Activated CD8-positive, alpha-beta T cell treated with anti-CD3 and anti-CD28 coated beads, Interleukin-2, amount 10 ng/mL, durations not matched to agents 7 days and 5 days (primary cell): ENCODE measurements at regions not wholly inside any gene's neighbourhood (a gene's known extent, or its start where the extent isn't known, plus 50 kb on each side); places are given as distances from the start of the nearest gene placed in this dataset.
A peak's percentile ranks its signal among the peaks of the same experiment; 100 is the strongest.

Source experiments
- ATAC-seq: fragments of 150-1000 bp; cut with Tn5 transposase; one replicate; pipeline ENCODE4 v1.10.0; 2021; ENCODE audit warnings: moderate library complexity
- CTCF ChIA-PET: fragments of 350-600 bp; sonication (Branson Sonifier 250); formaldehyde crosslinking; loops from one replicate; lab custom pipeline; 2021; ENCODE audit warnings: antibody characterized with exemption; lab: Charles Lee
- POLR2A ChIA-PET: fragments of 350-600 bp; sonication (Branson Sonifier 250); formaldehyde crosslinking; loops from one replicate; lab custom pipeline; 2021; ENCODE audit warnings: antibody characterized with exemption; lab: Charles Lee
- DNase-seq: peaks from one replicate; pipeline ENCODE4 v3.0.0-alpha.2; 2020
- H3K27ac Mint-ChIP-seq: one replicate; pipeline ENCODE4 v1.8.0; 2021; ENCODE audit warnings: mild to moderate bottlenecking, mixed read lengths
- H3K27me3 Mint-ChIP-seq: one replicate; pipeline ENCODE4 v1.8.0; 2021; ENCODE audit warnings: low read depth, mixed read lengths
- H3K36me3 Mint-ChIP-seq: one replicate; pipeline ENCODE4 v1.8.0; 2021; ENCODE audit warnings: low read depth, mixed read lengths
- H3K4me1 Mint-ChIP-seq: one replicate; pipeline ENCODE4 v1.8.0; 2021; ENCODE audit warnings: low read depth, mixed read lengths
- H3K4me3 Mint-ChIP-seq: one replicate; pipeline ENCODE4 v1.8.0; 2021; ENCODE audit warnings: mild to moderate bottlenecking, mixed read lengths
- H3K9me3 Mint-ChIP-seq: one replicate; pipeline ENCODE4 v1.8.0; 2022; ENCODE audit warnings: mixed read lengths; ENCODE audit not compliant: insufficient read depth

DNA sequence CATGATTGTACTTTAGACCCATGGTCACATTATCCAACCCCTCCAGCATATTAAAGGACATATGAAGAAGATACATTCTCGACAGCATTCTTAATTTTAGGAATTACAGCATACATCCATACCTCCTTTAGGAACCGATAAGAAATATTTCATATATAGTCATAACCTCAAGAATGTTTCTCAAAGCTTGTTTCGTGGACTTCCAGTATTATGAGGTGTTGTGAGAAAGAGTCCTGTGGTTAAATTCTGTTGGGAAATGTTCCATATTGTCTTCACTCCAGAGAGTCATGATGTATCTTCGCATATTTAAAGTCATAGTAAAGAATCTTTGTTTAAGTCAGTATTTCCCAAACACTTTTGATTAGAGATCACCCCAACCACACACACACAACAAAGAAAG is 321.0 kb upstream of the SNX7 start:
- Mint-ChIP-seq H3K4me1 (no peaks in the 10 kb centered on the region), H3K36me3 (no peaks in the 10 kb centered on the region), H3K9me3 (no peaks in the 10 kb centered on the region), H3K27ac (no peak overlapping the region), H3K27me3 (peaks cover 6% of the 10 kb centered on the region), H3K4me3 (no peak overlapping the region)
- POLR2A ChIA-PET = no interaction called here
- CTCF ChIA-PET = interaction anchor here (0.6 kb wide), 1 partner anchor 265 kb away, joined by 3 read pairs; no protein-coding TSS in a partner anchor
- no peak for DNase-seq
- no peak for ATAC-seq

DNA sequence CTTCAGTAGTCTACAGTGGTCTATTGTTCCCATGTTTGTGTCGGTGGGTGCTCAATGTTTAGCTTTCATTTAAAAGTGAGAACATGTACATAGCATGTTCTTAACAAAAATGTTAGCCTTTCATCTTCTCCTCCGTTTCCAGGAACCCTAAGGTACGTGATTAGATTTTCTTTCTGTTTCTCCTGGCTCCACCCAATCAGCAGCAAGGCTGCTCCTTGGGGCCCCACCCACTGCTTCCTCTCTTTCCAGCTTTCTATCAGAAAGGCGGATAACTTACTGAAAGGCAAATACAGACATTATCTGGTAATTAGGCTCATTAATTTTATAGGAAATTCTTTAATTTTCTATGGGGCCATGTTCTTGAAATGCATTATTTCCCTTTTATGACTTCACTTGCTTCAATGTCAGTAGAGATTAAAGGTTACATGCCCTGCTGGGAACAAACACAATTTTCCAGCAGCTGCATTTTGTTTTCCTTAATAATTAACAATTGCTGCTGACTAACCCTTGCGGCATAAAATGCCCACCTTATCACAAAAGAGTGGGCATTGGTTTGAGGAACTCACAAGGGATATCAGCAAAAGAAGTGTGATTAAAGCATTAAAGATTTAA is 324.9 kb upstream of the SNX7 start:
- POLR2A ChIA-PET = no interaction called here
- no peaks in the 10 kb centered on the region for H3K36me3 Mint-ChIP-seq
- DNase-seq (no peak), ATAC-seq (no peak)
- no peak overlapping the region for H3K4me3 Mint-ChIP-seq
- H3K4me1 Mint-ChIP-seq = no peaks in the 10 kb centered on the region
- no peaks in the 10 kb centered on the region for H3K9me3 Mint-ChIP-seq
- CTCF ChIA-PET = no interaction called here
- H3K27me3 Mint-ChIP-seq = peaks cover 12% of the 10 kb centered on the region
- no peak overlapping the region for H3K27ac Mint-ChIP-seq

DNA sequence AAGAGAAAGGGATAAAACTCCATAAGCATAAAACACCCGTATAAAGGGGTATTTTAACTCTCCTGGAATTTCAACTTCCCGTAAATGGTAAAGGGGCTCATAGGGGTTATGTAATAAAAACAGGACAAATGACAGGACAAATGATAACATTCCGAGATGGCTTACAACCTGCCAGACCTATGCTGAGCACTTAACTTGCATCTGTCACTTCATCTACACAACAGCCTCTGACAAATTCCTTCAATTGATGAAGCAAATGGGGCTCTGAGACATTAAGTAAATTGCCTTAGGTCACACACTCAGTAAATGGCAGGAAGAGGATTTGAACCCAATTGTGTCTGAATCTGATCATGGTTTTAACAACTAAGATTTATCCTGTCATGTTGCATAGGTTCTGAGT is 327.6 kb upstream of the SNX7 start:
- no peak overlapping the region for H3K27ac Mint-ChIP-seq
- DNase-seq = no peak
- ChIA-PET CTCF (no interaction called here), POLR2A (no interaction called here)
- ATAC-seq = no peak
- no peaks in the 10 kb centered on the region for H3K36me3 Mint-ChIP-seq
- H3K4me3 Mint-ChIP-seq = no peak overlapping the region
- H3K27me3 Mint-ChIP-seq = peaks cover 15% of the 10 kb centered on the region
- no peaks in the 10 kb centered on the region for H3K9me3 Mint-ChIP-seq
- H3K4me1 Mint-ChIP-seq = no peaks in the 10 kb centered on the region

DNA sequence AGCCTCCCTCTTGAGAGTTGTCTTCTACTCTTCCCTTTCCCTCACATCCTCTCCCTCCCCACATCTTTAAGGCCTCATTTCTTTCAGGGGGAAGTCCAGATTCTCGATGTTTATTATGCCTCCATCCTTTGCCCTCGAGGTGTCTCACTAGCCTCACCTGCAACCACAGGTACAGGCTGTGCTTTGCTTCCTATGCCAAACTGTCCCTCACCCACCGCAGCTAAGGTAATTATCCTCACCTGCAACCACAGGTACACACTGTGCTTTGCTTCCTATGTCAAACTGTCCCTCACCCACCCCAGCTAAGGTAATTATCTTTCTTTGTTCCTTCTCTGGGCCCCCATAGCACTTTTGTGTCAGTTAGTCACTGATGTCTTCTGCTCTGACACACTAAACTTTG is 328.1 kb upstream of the SNX7 start:
- H3K4me1 Mint-ChIP-seq = no peaks in the 10 kb centered on the region
- peaks cover 18% of the 10 kb centered on the region for H3K27me3 Mint-ChIP-seq
- ChIA-PET POLR2A (no interaction called here), CTCF (no interaction called here)
- ATAC-seq (no peak), DNase-seq (no peak)
- no peak overlapping the region for H3K4me3 Mint-ChIP-seq
- H3K36me3 Mint-ChIP-seq = no peaks in the 10 kb centered on the region
- no peaks in the 10 kb centered on the region for H3K9me3 Mint-ChIP-seq
- no peak overlapping the region for H3K27ac Mint-ChIP-seq

DNA sequence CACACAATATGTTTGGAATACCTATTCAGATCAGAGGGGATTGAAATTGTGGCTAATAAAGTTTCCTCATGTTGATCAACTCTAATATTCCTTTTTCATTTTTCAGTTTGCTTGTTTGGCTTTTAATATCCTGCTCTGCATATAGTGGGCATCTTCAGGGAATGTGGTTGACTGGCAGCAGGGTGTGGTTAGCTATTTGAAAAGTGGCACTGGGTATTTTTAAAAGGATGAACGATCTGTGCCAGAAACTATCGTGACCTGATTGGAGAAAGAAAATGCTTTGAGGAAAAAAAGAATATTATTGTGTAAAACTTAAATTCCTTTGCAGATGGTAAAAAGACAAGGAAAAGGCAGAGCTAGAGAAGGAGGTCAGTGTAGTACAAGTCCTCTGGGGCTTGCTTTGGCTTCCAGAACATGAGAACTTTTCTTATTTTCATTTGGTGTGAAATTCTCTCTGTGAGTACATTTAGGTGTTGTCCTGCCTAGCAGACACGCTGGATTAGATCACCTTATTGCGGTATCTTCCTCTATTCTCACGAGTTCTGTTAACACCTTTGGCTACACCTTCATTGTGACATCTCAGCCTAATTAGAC is 329.7 kb upstream of the SNX7 start:
- DNase-seq (no peak), ATAC-seq (no peak)
- H3K4me3 Mint-ChIP-seq = no peak overlapping the region
- no peaks in the 10 kb centered on the region for H3K9me3 Mint-ChIP-seq
- POLR2A ChIA-PET = no interaction called here
- CTCF ChIA-PET = no interaction called here
- H3K27me3 Mint-ChIP-seq = peaks cover 17% of the 10 kb centered on the region
- no peaks in the 10 kb centered on the region for H3K4me1 Mint-ChIP-seq
- H3K27ac Mint-ChIP-seq = no peak overlapping the region
- H3K36me3 Mint-ChIP-seq = no peaks in the 10 kb centered on the region

DNA sequence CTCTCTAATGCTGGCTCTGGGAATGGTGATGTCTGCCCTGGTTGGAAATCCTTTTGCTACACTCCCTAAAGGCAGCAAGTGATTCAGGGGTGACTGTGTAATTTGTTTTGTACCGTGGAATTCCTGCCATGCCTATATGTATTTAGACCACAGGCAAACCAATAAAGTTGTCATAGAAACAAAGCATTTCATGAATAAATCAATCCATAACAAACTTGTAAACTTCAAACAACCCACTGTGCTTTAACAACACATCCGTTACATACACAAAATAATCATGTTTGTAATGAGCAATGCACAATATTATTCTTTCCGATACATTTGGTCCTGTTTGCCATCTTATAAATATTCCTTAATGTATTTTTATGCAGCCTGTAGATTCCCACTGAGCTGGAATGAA is 330.3 kb upstream of the SNX7 start:
- H3K9me3 Mint-ChIP-seq = no peaks in the 10 kb centered on the region
- H3K36me3 Mint-ChIP-seq = no peaks in the 10 kb centered on the region
- no peaks in the 10 kb centered on the region for H3K4me1 Mint-ChIP-seq
- ATAC-seq (no peak), DNase-seq (no peak)
- POLR2A ChIA-PET = no interaction called here
- H3K27ac Mint-ChIP-seq = no peak overlapping the region
- CTCF ChIA-PET = no interaction called here
- H3K27me3 Mint-ChIP-seq = peaks cover 17% of the 10 kb centered on the region
- H3K4me3 Mint-ChIP-seq = no peak overlapping the region

DNA sequence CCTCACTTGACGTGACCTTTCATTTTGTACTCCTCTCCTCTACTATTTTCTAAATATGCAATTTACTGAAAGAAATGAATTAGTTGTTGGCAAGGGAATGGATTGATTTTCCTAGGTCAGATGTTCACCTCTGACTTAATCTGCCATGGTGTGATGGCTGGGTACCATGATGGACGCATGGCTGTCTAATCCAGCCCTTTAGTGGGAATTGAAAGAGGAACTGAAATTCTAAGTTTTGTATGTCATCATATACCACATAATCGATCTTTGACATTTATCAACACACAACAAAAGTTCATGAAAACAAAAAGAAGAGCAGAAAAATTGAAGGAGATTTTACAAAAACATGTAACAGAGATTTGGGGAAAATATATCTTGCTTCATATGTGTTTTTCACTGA is 331.3 kb upstream of the SNX7 start:
- Mint-ChIP-seq H3K9me3 (no peaks in the 10 kb centered on the region), H3K4me1 (no peaks in the 10 kb centered on the region), H3K27ac (no peak overlapping the region), H3K27me3 (peaks cover 17% of the 10 kb centered on the region), H3K36me3 (no peaks in the 10 kb centered on the region), H3K4me3 (no peak overlapping the region)
- ChIA-PET POLR2A (no interaction called here), CTCF (no interaction called here)
- ATAC-seq = no peak
- no peak for DNase-seq

DNA sequence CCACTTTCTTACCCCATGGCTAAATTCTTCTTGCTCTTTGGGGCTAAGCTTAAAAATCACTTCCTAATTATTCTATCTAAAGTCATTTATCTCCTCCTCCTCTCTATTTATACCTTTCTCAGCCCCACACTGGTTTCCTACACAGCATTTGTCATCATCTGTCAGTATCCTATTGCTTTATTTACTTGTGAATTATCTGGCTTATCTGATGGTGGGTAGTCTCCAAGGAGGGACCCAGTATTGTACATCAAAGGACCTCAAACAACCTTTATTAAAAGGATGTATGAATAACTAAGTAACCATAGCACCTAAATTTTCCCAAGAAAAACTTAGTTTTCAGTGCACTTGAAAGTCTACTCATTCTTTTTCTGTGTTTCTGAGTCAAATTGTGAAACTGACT is 332.7 kb upstream of the SNX7 start:
- CTCF ChIA-PET = no interaction called here
- DNase-seq = no peak
- POLR2A ChIA-PET = no interaction called here
- ATAC-seq = no peak
- Mint-ChIP-seq H3K27ac (no peak overlapping the region), H3K4me3 (no peak overlapping the region), H3K9me3 (no peaks in the 10 kb centered on the region), H3K27me3 (peaks cover 18% of the 10 kb centered on the region), H3K36me3 (no peaks in the 10 kb centered on the region), H3K4me1 (peaks cover 9% of the 10 kb centered on the region)

DNA sequence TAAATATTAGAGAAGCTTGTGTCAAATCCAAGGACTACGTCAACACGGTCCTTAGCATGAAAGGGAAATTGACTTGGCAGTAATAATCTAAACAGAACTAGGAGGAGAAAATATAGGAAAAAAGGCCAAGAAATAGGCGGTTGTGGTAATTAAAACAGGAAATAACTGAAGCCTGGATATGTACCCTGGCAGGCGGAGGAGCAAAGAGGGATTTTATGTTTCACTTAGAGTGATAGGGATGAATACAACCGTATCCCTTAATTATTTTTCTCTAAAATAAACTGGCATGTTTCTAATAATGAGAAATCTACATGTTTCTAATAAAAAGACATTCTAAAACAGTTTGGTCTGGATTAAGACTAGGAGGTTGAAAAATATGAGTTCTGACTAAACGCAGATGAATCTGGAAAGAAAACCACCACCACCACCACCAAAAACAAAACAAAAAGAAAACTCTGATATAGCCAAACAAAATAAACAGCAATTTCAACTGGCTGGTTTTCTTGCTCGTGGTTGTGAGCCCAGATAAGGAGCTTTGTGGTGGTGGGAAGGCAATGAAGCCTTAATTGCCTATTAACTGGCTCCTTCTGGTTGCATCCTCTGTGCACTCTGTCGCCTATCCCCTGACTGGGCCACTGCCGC is 334.2 kb upstream of the SNX7 start:
- peaks cover 12% of the 10 kb centered on the region for H3K27me3 Mint-ChIP-seq
- H3K4me1 Mint-ChIP-seq = peaks cover 18% of the 10 kb centered on the region
- ChIA-PET POLR2A (no interaction called here), CTCF (no interaction called here)
- H3K27ac Mint-ChIP-seq = no peak overlapping the region
- ATAC-seq (no peak), DNase-seq (no peak)
- H3K9me3 Mint-ChIP-seq = no peaks in the 10 kb centered on the region
- no peak overlapping the region for H3K4me3 Mint-ChIP-seq
- H3K36me3 Mint-ChIP-seq = no peaks in the 10 kb centered on the region

DNA sequence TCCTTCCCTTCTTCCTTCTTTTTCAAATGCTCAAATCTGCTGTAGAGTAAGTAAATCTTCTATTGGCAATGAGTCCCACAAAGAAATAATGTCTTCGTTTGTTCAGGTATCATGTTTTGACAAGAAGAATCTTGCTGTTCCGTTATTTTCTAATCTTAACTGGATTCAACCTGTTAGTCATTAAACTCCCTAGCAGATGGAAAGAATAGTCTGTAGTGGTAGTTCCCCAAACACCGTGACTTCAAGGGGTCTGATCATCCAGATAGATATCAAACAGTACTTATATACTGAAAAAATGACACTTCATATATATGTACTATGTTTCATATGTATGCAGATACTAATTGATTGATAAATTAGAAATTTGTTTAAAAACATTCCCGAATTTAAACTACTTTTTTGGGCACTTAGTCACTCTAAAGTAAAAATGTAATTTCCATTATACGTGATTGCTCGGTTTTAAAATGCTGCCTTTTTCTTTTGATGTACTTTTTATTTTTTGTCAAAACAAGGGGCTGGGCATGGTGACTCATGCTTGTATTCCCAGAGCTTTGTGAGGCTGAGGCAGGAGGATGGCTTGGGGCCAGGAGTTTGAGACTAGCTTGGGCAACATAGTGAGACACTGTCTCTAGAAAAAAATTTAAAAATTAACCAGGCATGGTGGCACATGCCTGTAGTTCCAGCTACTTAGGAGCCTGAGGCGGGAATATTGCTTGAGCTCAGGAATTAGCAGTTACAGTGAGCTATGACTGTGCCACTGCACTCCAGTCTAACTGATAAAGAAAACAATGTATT is 335.7 kb upstream of the SNX7 start:
- no peaks in the 10 kb centered on the region for H3K36me3 Mint-ChIP-seq
- H3K4me3 Mint-ChIP-seq = no peak overlapping the region
- H3K27me3 Mint-ChIP-seq = peaks cover 12% of the 10 kb centered on the region
- no peak for ATAC-seq
- DNase-seq = no peak
- H3K27ac Mint-ChIP-seq = no peak overlapping the region
- H3K4me1 Mint-ChIP-seq = peaks cover 18% of the 10 kb centered on the region
- H3K9me3 Mint-ChIP-seq = no peaks in the 10 kb centered on the region
- POLR2A ChIA-PET = no interaction called here
- CTCF ChIA-PET = no interaction called here

DNA sequence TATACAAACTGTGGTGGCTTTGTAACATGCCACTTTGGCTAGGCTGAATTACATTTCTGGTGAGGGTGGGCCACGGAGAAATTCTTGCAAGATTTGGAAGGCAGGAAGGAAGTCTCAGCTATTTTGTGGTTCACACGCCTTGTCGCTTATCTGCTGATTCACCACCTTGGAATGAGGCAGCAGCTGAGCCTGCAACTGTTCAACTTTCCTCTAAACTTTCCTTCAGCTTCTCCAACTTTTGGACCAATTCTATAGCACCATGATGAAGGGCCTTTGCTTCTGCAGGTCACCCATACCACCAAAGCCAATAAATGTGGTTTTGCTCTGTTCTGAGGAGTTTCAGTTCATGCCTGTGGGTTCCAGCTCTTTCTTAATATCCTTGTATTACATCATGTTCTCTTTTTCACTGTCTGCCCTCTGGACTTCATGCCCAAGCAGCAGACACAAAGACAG is 337.6 kb upstream of the SNX7 start:
- Mint-ChIP-seq H3K4me1 (peaks cover 18% of the 10 kb centered on the region), H3K27me3 (peaks cover 7% of the 10 kb centered on the region), H3K36me3 (no peaks in the 10 kb centered on the region), H3K4me3 (peak overlapping the region; percentile 9), H3K9me3 (no peaks in the 10 kb centered on the region), H3K27ac (peak overlapping the region; percentile 36)
- ATAC-seq = peak; percentile 61
- peak; percentile 26 for DNase-seq
- CTCF ChIA-PET = interaction anchor here (1.0 kb wide), 1 partner anchor 53 kb away, joined by 3 read pairs; no protein-coding TSS in a partner anchor
- POLR2A ChIA-PET = no interaction called here

DNA sequence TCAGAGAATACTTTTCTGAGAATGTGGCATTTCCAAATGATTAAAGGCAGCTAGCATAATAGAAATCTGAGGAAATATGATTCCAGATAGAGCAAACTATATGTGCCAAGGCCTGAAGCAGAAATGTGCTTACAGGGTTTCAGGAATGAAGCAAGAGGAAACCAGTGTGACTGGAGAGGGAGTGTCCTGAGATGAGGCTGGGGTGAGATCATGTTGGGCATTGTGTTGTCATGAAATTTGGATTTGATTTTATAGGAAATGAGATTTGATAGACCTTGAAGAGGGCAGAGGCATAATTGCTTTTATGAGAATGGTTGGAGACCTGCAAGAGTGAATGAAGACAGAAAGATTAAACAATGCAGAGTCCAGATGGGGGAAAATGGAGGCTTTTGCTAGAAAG is 338.1 kb upstream of the SNX7 start:
- CTCF ChIA-PET = no interaction called here
- H3K27me3 Mint-ChIP-seq = peaks cover 4% of the 10 kb centered on the region
- H3K27ac Mint-ChIP-seq = no peak overlapping the region
- H3K4me3 Mint-ChIP-seq = no peak overlapping the region
- DNase-seq (no peak), ATAC-seq (peak; percentile 19)
- no peaks in the 10 kb centered on the region for H3K36me3 Mint-ChIP-seq
- no peaks in the 10 kb centered on the region for H3K9me3 Mint-ChIP-seq
- POLR2A ChIA-PET = no interaction called here
- H3K4me1 Mint-ChIP-seq = peaks cover 18% of the 10 kb centered on the region
